ENCODE measurements at regions not wholly inside any gene's neighbourhood (a gene's known extent, or its start where the extent isn't known, plus 50 kb on each side); places are given as distances from the start of the nearest gene placed in this dataset.

- H3K4me3 ChIP-seq (ENCODE audit: low read depth, low read length): no peak overlapping the region
- TF ChIP-seq, protein P1, sequence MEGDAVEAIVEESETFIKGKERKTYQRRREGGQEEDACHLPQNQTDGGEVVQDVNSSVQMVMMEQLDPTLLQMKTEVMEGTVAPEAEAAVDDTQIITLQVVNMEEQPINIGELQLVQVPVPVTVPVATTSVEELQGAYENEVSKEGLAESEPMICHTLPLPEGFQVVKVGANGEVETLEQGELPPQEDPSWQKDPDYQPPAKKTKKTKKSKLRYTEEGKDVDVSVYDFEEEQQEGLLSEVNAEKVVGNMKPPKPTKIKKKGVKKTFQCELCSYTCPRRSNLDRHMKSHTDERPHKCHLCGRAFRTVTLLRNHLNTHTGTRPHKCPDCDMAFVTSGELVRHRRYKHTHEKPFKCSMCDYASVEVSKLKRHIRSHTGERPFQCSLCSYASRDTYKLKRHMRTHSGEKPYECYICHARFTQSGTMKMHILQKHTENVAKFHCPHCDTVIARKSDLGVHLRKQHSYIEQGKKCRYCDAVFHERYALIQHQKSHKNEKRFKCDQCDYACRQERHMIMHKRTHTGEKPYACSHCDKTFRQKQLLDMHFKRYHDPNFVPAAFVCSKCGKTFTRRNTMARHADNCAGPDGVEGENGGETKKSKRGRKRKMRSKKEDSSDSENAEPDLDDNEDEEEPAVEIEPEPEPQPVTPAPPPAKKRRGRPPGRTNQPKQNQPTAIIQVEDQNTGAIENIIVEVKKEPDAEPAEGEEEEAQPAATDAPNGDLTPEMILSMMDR (IDR thresholded peaks at IDR 0.05; ENCODE audit: borderline replicate concordance, insufficient read depth, low read depth, low read length): no peak
Observed at GRCh38 chr18:1452821-1453220, 548.1 kb downstream of the ADCYAP1 start.

- TF ChIP-seq, protein P1 (IDR thresholded peaks at IDR 0.05; ENCODE audit: borderline replicate concordance, insufficient read depth, low read depth, low read length): no peak
- no peak overlapping the region for H3K4me3 ChIP-seq (ENCODE audit: low read depth, low read length)
Observed at GRCh38 chr18:1455605-1456004, 550.9 kb downstream of the ADCYAP1 start.

DNA sequence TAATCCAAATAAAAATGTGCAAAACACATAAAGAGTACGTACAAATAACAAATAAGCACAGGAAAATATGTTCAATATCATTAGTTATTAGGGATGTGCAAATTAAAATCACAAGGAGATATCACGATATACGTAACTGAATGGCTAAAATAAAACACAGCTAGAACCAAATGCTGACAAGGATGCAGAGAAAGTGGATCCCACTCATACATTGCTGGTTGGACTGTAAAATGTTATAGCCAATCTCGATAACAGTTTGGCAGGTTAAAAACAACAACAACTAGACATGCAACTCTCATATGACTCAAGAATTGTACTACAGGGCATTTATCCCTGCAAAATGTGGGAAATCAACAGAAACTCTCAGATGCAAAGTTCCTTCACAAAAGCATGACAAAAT is 553.9 kb downstream of the ADCYAP1 start:
- TF ChIP-seq, protein P1 (IDR thresholded peaks at IDR 0.05; ENCODE audit: borderline replicate concordance, insufficient read depth, low read depth, low read length): no peak
- H3K4me3 ChIP-seq (ENCODE audit: low read depth, low read length): no peak overlapping the region

GRCh38 chr18:1463981-1464380 is 559.3 kb downstream of the ADCYAP1 start:
- TF ChIP-seq, protein P1 (IDR thresholded peaks at IDR 0.05; ENCODE audit: borderline replicate concordance, insufficient read depth, low read depth, low read length): no peak
- no peak overlapping the region for H3K4me3 ChIP-seq (ENCODE audit: low read depth, low read length)

GRCh38 chr18:1464444-1465217 is 560.0 kb downstream of the ADCYAP1 start:
- TF ChIP-seq, protein P1 (IDR thresholded peaks at IDR 0.05; ENCODE audit: borderline replicate concordance, insufficient read depth, low read depth, low read length): no peak
- H3K4me3 ChIP-seq (ENCODE audit: low read depth, low read length): no peak overlapping the region

GRCh38 chr18:1466035-1466434 is 561.4 kb downstream of the ADCYAP1 start:
- H3K4me3 ChIP-seq (ENCODE audit: low read depth, low read length): no peak overlapping the region
- TF ChIP-seq, protein P1 (IDR thresholded peaks at IDR 0.05; ENCODE audit: borderline replicate concordance, insufficient read depth, low read depth, low read length): no peak

- TF ChIP-seq, protein P1 (IDR thresholded peaks at IDR 0.05; ENCODE audit: borderline replicate concordance, insufficient read depth, low read depth, low read length): no peak
- no peak overlapping the region for H3K4me3 ChIP-seq (ENCODE audit: low read depth, low read length)
Observed at GRCh38 chr18:1467461-1467964, 562.8 kb downstream of the ADCYAP1 start.

Measured in GM12875 (cell line).